ENCODE measurements at regions not wholly inside any gene's neighbourhood (a gene's known extent, or its start where the extent isn't known, plus 50 kb on each side); places are given as distances from the start of the nearest gene placed in this dataset.

DNA sequence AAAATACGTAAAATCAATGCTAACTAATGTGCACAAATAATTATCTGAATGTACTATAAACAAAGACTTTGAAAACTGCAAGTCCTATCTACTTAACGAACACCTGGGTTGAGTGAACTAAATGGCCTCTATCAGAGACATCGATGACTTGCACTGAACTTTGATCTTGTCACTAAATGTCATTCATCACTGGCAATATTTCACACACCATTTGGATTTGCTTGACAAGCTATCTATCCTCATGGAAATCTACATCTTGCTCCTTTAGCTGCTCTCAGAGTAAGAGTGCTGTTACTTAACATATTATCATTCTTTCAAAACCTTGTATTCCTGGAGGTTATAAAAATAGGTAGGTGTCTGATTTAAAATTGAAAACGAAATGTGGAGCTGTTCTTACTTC lies 289.3 kb downstream of the TLL1 start:
- TF ChIP-seq, protein P1, sequence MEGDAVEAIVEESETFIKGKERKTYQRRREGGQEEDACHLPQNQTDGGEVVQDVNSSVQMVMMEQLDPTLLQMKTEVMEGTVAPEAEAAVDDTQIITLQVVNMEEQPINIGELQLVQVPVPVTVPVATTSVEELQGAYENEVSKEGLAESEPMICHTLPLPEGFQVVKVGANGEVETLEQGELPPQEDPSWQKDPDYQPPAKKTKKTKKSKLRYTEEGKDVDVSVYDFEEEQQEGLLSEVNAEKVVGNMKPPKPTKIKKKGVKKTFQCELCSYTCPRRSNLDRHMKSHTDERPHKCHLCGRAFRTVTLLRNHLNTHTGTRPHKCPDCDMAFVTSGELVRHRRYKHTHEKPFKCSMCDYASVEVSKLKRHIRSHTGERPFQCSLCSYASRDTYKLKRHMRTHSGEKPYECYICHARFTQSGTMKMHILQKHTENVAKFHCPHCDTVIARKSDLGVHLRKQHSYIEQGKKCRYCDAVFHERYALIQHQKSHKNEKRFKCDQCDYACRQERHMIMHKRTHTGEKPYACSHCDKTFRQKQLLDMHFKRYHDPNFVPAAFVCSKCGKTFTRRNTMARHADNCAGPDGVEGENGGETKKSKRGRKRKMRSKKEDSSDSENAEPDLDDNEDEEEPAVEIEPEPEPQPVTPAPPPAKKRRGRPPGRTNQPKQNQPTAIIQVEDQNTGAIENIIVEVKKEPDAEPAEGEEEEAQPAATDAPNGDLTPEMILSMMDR (IDR thresholded peaks at IDR 0.05) = no peak
- no peak for TF ChIP-seq EZH2 (IDR thresholded peaks at IDR 0.05; ENCODE audit: borderline replicate concordance, insufficient read depth, low read depth, low read length, poor library complexity, severe bottlenecking)
